GM23338 (cell line): ENCODE measurements at regions not wholly inside any gene's neighbourhood (a gene's known extent, or its start where the extent isn't known, plus 50 kb on each side); places are given as distances from the start of the nearest gene placed in this dataset.

Source experiments
- ATAC-seq: fragments of 200-7000 bp; cut with Tn5 transposase; 3 replicates; pipeline ENCODE4 v1.9.1; 2020
- DNase-seq: peaks from one replicate; pipeline ENCODE4 v3.0.0-alpha.2; 2015; ENCODE audit warnings: low spot score
- H2AFZ ChIP-seq: fragments of 200-600 bp; sonication (generic); 2 replicates; pipeline ENCODE4 v1.8.0; 2016; ENCODE audit warnings: antibody characterized with exemption, mild to moderate bottlenecking, moderate library complexity
- H3F3A ChIP-seq: fragments of 200-600 bp; sonication (generic); replicated peaks from 2 replicates; pipeline ENCODE4 v1.8.0; 2017; ENCODE audit warnings: antibody characterized with exemption, mixed run types, low read depth
- H3K27ac ChIP-seq: fragments of 200-600 bp; sonication (generic); 2 replicates; pipeline ENCODE4 v1.6.1; 2016; ENCODE audit warnings: low read depth
- H3K27me3 ChIP-seq: fragments of 200-600 bp; sonication (generic); 2 replicates; pipeline ENCODE4 v1.8.0; 2016; ENCODE audit warnings: mild to moderate bottlenecking, mixed run types, moderate library complexity; ENCODE audit not compliant: insufficient read depth
- H3K36me3 ChIP-seq: fragments of 200-600 bp; sonication (generic); 2 replicates; pipeline ENCODE4 v1.8.0; 2016; ENCODE audit warnings: mild to moderate bottlenecking; ENCODE audit not compliant: insufficient read depth
- H3K4me1 ChIP-seq: fragments of 200-600 bp; sonication (generic); 2 replicates; pipeline ENCODE4 v1.8.0; 2016; ENCODE audit warnings: mild to moderate bottlenecking, moderate library complexity; ENCODE audit not compliant: insufficient read depth
- H3K4me2 ChIP-seq: fragments of 200-600 bp; sonication (generic); 2 replicates; pipeline ENCODE4 v1.7.1; 2017; ENCODE audit warnings: mixed run types
- H3K4me3 ChIP-seq: fragments of 200-600 bp; sonication (generic); 2 replicates; pipeline ENCODE4 v1.6.1; 2016; ENCODE audit warnings: mixed run types
- H3K79me2 ChIP-seq: fragments of 200-600 bp; sonication (generic); replicated peaks from 2 replicates; pipeline ENCODE4 v1.8.0; 2017; ENCODE audit warnings: mild to moderate bottlenecking; ENCODE audit not compliant: insufficient read depth
- H3K9me2 ChIP-seq: fragments of 200-600 bp; sonication (generic); 2 replicates; pipeline ENCODE4 v1.8.0; 2017; ENCODE audit not compliant: insufficient read depth
- H4K20me1 ChIP-seq: fragments of 200-600 bp; sonication (generic); replicated peaks from 2 replicates; pipeline ENCODE4 v1.8.0; 2017; ENCODE audit warnings: mild to moderate bottlenecking; ENCODE audit not compliant: insufficient read depth
- H3K27ac Mint-ChIP-seq: 2 replicates; pipeline ENCODE4 v1.8.0; 2020; ENCODE audit warnings: inconsistent platforms, mild to moderate bottlenecking, moderate library complexity, mixed read lengths
- H3K27me3 Mint-ChIP-seq: 3 replicates; pipeline ENCODE4 v1.8.0; 2022; ENCODE audit warnings: low read depth, mild to moderate bottlenecking, moderate library complexity, mixed read lengths, inconsistent platforms; ENCODE audit not compliant: insufficient read depth, poor library complexity
- H3K36me3 Mint-ChIP-seq: 3 replicates; pipeline ENCODE4 v1.8.0; 2021; ENCODE audit warnings: low read depth, mild to moderate bottlenecking, inconsistent platforms, moderate library complexity, mixed read lengths
- H3K4me1 Mint-ChIP-seq: 3 replicates; pipeline ENCODE4 v1.8.0; 2020; ENCODE audit warnings: mild to moderate bottlenecking, inconsistent platforms, mixed read lengths
- H3K4me3 Mint-ChIP-seq: 3 replicates; pipeline ENCODE4 v1.8.0; 2021; ENCODE audit warnings: moderate library complexity, mild to moderate bottlenecking, inconsistent platforms, mixed read lengths
- H3K9me3 Mint-ChIP-seq: 3 replicates; pipeline ENCODE4 v1.8.0; 2020; ENCODE audit warnings: moderate library complexity, mild to moderate bottlenecking, inconsistent platforms, mixed read lengths
- CREB1 ChIP-seq: fragments of 250-450 bp; sonication (Bioruptor Pico); IDR thresholded peaks from 2 replicates; pipeline ENCODE4 v1.5.0; 2020; ENCODE audit warnings: low read depth, mild to moderate bottlenecking, moderate library complexity
- EZH2 ChIP-seq: fragments of 200-600 bp; sonication (generic); IDR thresholded peaks from one replicate; pipeline ENCODE4 v1.8.0; 2017; ENCODE audit warnings: antibody characterized with exemption, mild to moderate bottlenecking, low read depth; ENCODE audit not compliant: unreplicated experiment
- EZH2phosphoT487 ChIP-seq: fragments of 200-600 bp; sonication (generic); IDR thresholded peaks from one replicate; pipeline ENCODE4 v1.8.1; 2018; ENCODE audit warnings: antibody characterized with exemption; ENCODE audit not compliant: unreplicated experiment
- JUNB ChIP-seq: IDR thresholded peaks from one replicate; pipeline ENCODE4 v1.6.1; 2016; ENCODE audit warnings: antibody characterized with exemption; ENCODE audit not compliant: unreplicated experiment
- NANOG ChIP-seq: IDR thresholded peaks from 2 replicates; pipeline ENCODE4 v1.6.1; 2016; ENCODE audit warnings: antibody characterized with exemption, borderline replicate concordance
- POLR2AphosphoS5 ChIP-seq: IDR thresholded peaks from 2 replicates; pipeline ENCODE4 v1.6.1; 2016; ENCODE audit warnings: antibody characterized with exemption, low read depth
- STAT1 ChIP-seq: IDR thresholded peaks from one replicate; pipeline ENCODE4 v1.6.1; 2016; ENCODE audit warnings: antibody characterized with exemption; ENCODE audit not compliant: unreplicated experiment
- ZNF114 ChIP-seq: fragments of 250-450 bp; sonication (Bioruptor Pico); IDR thresholded peaks from 2 replicates; pipeline ENCODE4 v1.5.0; 2020; ENCODE audit warnings: mild to moderate bottlenecking, moderate library complexity
- ZNF331 ChIP-seq: fragments of 250-450 bp; sonication (Bioruptor Pico); IDR thresholded peaks from 2 replicates; pipeline ENCODE4 v1.5.0; 2020; ENCODE audit warnings: low read depth, mild to moderate bottlenecking, moderate library complexity
- TF ChIP-seq, protein P1 (sequence below), 2 experiments: fragments of 200-600 bp in 1 of 2; sonication (generic) in 1 of 2; conservative IDR thresholded peaks; 2 replicates each; pipeline versions ENCODE4 v1.5.1 to v1.6.1; 2016 to 2017; ENCODE audit warnings: antibody characterized with exemption in 2 of 2, low read depth in 2 of 2, mild to moderate bottlenecking in 2 of 2, moderate library complexity in 1 of 2
- TF ChIP-seq, protein P2 (sequence below): IDR thresholded peaks from one replicate; pipeline ENCODE4 v1.6.1; 2018; ENCODE audit warnings: antibody characterized with exemption; ENCODE audit not compliant: unreplicated experiment
- TF ChIP-seq, protein P3 (sequence below): IDR thresholded peaks from 2 replicates; pipeline ENCODE4 v1.6.1; 2016; ENCODE audit warnings: antibody characterized with exemption
- TF ChIP-seq, protein P4 (sequence below): fragments of 250-450 bp; sonication (Bioruptor Pico); IDR thresholded peaks from 2 replicates; pipeline ENCODE4 v1.5.0; 2020; ENCODE audit warnings: mild to moderate bottlenecking, moderate library complexity

DNA sequence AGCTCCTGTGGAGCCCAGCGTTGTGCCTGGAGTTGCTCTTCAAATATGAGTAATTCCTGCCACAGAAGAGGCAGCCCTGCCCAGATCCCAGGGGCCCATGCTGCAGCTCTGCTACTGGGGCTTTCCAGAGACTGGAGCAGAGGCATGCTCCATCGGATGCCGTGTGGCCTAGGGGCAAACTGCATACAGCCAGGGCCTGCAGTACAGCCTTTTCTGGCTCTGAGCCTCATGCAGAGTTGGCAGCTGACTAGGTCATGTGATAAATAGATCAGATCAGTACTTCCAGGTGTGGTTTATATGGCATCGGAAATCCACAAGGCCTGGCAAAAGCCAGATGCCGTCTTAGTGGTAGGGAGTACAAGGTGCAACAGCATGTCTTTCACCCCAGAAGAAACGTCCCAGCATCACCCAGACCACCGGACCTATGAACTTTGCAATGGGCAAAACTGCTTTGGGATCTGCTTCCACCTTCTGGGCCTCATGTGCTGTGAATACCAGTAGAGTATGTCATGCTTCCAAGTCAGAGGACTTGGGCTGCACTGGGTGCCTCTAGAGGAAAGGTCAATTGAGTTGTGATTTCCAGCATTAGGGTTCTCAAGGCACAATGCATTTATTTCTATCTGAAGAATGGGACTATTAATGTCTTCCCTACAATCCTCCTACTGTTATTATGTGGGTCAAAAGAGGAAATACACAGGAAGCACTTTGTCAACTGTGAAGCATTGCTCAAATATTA, 250.7 kb upstream of the ZNF32 start:
- no peak overlapping the region for H3K27ac Mint-ChIP-seq
- no peak overlapping the region for H3K27ac ChIP-seq
- no peaks in the 10 kb centered on the region for H3F3A ChIP-seq
- TF ChIP-seq NANOG (no peak), ZNF114 (CRISPR knock-in tag) (no peak), ZNF331 (CRISPR knock-in tag) (no peak), CREB1 (CRISPR knock-in tag) (no peak), STAT1 (no peak), JUNB (no peak), EZH2phosphoT487 (no peak), POLR2AphosphoS5 (no peak), EZH2 (no peak)
- TF ChIP-seq, protein P1, sequence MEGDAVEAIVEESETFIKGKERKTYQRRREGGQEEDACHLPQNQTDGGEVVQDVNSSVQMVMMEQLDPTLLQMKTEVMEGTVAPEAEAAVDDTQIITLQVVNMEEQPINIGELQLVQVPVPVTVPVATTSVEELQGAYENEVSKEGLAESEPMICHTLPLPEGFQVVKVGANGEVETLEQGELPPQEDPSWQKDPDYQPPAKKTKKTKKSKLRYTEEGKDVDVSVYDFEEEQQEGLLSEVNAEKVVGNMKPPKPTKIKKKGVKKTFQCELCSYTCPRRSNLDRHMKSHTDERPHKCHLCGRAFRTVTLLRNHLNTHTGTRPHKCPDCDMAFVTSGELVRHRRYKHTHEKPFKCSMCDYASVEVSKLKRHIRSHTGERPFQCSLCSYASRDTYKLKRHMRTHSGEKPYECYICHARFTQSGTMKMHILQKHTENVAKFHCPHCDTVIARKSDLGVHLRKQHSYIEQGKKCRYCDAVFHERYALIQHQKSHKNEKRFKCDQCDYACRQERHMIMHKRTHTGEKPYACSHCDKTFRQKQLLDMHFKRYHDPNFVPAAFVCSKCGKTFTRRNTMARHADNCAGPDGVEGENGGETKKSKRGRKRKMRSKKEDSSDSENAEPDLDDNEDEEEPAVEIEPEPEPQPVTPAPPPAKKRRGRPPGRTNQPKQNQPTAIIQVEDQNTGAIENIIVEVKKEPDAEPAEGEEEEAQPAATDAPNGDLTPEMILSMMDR (conservative IDR thresholded peaks at IDR 0.05; ENCODE audit: low read depth in 2 of 2) = no peak
- TF ChIP-seq, protein P2, sequence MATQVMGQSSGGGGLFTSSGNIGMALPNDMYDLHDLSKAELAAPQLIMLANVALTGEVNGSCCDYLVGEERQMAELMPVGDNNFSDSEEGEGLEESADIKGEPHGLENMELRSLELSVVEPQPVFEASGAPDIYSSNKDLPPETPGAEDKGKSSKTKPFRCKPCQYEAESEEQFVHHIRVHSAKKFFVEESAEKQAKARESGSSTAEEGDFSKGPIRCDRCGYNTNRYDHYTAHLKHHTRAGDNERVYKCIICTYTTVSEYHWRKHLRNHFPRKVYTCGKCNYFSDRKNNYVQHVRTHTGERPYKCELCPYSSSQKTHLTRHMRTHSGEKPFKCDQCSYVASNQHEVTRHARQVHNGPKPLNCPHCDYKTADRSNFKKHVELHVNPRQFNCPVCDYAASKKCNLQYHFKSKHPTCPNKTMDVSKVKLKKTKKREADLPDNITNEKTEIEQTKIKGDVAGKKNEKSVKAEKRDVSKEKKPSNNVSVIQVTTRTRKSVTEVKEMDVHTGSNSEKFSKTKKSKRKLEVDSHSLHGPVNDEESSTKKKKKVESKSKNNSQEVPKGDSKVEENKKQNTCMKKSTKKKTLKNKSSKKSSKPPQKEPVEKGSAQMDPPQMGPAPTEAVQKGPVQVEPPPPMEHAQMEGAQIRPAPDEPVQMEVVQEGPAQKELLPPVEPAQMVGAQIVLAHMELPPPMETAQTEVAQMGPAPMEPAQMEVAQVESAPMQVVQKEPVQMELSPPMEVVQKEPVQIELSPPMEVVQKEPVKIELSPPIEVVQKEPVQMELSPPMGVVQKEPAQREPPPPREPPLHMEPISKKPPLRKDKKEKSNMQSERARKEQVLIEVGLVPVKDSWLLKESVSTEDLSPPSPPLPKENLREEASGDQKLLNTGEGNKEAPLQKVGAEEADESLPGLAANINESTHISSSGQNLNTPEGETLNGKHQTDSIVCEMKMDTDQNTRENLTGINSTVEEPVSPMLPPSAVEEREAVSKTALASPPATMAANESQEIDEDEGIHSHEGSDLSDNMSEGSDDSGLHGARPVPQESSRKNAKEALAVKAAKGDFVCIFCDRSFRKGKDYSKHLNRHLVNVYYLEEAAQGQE = no peak
- TF ChIP-seq, protein P3, sequence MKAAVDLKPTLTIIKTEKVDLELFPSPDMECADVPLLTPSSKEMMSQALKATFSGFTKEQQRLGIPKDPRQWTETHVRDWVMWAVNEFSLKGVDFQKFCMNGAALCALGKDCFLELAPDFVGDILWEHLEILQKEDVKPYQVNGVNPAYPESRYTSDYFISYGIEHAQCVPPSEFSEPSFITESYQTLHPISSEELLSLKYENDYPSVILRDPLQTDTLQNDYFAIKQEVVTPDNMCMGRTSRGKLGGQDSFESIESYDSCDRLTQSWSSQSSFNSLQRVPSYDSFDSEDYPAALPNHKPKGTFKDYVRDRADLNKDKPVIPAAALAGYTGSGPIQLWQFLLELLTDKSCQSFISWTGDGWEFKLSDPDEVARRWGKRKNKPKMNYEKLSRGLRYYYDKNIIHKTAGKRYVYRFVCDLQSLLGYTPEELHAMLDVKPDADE = no peak
- TF ChIP-seq, protein P4, sequence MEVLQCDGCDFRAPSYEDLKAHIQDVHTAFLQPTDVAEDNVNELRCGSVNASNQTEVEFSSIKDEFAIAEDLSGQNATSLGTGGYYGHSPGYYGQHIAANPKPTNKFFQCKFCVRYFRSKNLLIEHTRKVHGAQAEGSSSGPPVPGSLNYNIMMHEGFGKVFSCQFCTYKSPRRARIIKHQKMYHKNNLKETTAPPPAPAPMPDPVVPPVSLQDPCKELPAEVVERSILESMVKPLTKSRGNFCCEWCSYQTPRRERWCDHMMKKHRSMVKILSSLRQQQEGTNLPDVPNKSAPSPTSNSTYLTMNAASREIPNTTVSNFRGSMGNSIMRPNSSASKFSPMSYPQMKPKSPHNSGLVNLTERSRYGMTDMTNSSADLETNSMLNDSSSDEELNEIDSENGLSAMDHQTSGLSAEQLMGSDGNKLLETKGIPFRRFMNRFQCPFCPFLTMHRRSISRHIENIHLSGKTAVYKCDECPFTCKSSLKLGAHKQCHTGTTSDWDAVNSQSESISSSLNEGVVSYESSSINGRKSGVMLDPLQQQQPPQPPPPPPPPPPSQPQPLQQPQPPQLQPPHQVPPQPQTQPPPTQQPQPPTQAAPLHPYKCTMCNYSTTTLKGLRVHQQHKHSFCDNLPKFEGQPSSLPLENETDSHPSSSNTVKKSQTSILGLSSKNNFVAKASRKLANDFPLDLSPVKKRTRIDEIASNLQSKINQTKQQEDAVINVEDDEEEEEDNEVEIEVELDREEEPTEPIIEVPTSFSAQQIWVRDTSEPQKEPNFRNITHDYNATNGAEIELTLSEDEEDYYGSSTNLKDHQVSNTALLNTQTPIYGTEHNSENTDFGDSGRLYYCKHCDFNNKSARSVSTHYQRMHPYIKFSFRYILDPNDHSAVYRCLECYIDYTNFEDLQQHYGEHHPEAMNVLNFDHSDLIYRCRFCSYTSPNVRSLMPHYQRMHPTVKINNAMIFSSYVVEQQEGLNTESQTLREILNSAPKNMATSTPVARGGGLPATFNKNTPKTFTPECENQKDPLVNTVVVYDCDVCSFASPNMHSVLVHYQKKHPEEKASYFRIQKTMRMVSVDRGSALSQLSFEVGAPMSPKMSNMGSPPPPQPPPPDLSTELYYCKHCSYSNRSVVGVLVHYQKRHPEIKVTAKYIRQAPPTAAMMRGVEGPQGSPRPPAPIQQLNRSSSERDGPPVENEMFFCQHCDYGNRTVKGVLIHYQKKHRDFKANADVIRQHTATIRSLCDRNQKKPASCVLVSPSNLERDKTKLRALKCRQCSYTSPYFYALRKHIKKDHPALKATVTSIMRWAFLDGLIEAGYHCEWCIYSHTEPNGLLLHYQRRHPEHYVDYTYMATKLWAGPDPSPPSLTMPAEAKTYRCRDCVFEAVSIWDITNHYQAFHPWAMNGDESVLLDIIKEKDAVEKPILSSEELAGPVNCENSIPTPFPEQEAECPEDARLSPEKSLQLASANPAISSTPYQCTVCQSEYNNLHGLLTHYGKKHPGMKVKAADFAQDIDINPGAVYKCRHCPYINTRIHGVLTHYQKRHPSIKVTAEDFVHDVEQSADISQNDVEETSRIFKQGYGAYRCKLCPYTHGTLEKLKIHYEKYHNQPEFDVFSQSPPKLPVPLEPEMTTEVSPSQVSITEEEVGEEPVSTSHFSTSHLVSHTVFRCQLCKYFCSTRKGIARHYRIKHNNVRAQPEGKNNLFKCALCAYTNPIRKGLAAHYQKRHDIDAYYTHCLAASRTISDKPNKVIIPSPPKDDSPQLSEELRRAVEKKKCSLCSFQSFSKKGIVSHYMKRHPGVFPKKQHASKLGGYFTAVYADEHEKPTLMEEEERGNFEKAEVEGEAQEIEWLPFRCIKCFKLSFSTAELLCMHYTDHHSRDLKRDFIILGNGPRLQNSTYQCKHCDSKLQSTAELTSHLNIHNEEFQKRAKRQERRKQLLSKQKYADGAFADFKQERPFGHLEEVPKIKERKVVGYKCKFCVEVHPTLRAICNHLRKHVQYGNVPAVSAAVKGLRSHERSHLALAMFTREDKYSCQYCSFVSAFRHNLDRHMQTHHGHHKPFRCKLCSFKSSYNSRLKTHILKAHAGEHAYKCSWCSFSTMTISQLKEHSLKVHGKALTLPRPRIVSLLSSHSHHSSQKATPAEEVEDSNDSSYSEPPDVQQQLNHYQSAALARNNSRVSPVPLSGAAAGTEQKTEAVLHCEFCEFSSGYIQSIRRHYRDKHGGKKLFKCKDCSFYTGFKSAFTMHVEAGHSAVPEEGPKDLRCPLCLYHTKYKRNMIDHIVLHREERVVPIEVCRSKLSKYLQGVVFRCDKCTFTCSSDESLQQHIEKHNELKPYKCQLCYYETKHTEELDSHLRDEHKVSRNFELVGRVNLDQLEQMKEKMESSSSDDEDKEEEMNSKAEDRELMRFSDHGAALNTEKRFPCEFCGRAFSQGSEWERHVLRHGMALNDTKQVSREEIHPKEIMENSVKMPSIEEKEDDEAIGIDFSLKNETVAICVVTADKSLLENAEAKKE (CRISPR knock-in tag) = no peak
- peaks cover 4% of the 10 kb centered on the region; the same call in 2 of the 3 replicates for H3K9me3 Mint-ChIP-seq
- H3K36me3 ChIP-seq = no peaks in the 10 kb centered on the region
- H3K4me3 ChIP-seq = no peak overlapping the region
- no peaks in the 10 kb centered on the region for H3K79me2 ChIP-seq
- no peak for ATAC-seq
- H3K9me2 ChIP-seq = peaks cover 5% of the 10 kb centered on the region
- H4K20me1 ChIP-seq = no peaks in the 10 kb centered on the region
- no peak overlapping the region for H3K4me2 ChIP-seq
- H2AFZ ChIP-seq = no peak overlapping the region
- H3K4me3 Mint-ChIP-seq = no peak overlapping the region
- no peaks in the 10 kb centered on the region; the same call in 2 of the 3 replicates for H3K36me3 Mint-ChIP-seq
- no peaks in the 10 kb centered on the region for H3K27me3 ChIP-seq
- no peak for DNase-seq
- no peaks in the 10 kb centered on the region for H3K4me1 ChIP-seq
- no peaks in the 10 kb centered on the region for H3K4me1 Mint-ChIP-seq
- H3K27me3 Mint-ChIP-seq = peaks cover 6% of the 10 kb centered on the region
